Germinal center (tissue), 1 donor: ENCODE measurements at regions not wholly inside any gene's neighbourhood (a gene's known extent, or its start where the extent isn't known, plus 50 kb on each side); places are given as distances from the start of the nearest gene placed in this dataset.

Experiments used
- DNase-seq: peaks from one replicate; pipeline ENCODE4 v3.0.0; 2012; ENCODE audit warnings: mixed read lengths, low spot score

DNA sequence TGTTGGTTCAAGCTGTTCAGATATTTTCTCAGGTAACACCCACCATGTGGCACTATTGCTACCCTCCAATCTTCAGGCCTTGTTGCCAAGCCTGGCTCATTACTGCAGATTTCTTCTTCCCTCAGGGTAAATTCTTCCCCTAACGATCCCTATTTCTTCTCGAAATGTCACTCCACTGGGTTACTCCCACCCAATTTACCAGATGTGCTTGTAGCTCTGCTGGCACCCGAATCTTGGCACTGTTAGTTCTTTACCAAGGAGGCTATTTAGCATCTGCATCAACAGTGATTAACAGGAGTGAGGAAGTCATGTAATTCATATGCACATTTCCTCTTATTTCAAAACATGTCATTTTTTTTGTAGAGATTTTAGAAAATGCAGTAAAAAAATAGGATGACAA, 217.1 kb upstream of the CYRIA start:
- DNase-seq, result no peak

DNA sequence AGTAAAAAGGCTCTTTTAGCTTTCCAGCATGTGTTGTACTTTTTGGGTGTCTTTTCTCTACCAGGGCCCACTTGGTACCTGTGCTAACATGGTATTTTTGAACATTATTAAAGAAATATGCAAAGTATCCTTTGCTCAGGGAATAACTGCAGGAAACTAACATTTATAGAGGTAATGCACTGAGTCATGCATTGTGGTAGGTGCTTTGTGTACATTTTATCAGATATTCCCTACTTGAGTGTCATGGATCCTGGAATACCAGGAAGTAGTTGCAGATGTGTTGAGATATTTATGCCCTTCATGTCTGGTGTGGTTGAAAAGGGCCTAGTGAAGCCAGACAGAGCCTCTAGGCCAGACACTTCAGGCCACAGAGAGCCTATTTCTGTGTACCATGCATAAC, 215.5 kb upstream of the CYRIA start:
- no peak for DNase-seq

DNA sequence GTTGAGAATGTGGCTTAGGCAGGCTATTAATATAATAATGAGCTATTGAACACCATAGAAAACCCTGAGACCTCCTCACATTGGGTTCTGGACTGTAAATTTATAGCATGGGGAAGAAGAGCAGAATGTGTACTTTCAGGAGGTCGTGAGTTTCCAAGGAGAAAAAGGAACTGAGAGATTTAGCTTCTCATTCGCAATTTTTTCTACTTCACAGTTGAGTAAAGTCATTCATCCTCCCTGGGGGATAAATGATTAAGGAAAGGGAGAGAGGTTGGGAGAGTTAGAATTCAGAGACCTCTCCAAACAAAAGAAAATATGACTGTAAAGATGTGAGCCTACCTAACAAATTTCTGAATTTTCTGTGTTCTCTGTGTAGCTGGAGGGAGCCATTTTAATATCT, 205.8 kb upstream of the CYRIA start:
- DNase-seq, result no peak

DNA sequence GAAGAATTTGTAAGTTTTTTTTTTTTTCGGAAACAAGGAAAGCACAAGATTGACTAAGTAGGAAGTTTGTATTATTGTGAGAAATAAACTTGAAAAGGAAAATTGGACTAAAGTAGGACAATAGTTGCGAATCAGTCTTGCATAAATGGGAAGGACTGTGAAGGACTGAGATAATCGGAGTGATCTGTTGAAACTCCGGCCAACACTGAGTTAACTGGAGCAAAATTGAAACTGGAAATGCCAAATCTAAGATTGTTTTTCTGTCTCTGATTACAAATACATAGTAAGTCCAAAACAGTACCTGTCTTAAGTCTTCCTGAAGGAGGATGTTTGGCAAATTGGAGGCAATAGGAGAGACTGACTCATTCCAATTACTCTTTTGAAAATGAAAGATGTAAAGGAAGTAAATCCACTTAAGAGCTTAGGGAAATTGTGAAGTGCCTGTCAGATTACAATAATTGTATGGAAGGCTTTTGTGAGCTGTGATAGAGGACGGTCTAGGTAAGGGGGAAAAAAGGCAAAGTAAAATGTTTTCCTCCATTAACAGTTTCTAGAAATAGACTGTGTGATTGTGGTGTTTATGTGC, 204.9 kb upstream of the CYRIA start:
- DNase-seq, result no peak

DNA sequence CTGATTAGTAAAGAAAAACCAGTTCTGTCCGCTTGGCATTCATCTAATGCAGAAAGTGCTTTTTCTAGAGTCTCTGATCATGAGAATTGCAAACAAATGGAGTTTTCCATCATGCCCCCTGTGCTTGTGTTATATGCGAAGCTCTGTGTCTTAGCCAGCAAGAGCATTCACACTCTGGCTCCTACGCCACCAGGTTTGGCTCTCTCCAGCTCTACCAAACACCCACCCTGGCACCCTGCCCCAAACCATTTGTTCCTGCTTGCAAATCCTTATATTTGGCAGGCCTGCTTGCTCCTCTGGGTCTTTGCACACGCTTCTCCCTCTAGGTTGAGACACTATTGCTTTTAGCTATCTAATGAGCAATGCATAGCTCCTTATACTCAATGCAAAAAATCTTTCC, 204.1 kb upstream of the CYRIA start:
- no peak for DNase-seq

DNA sequence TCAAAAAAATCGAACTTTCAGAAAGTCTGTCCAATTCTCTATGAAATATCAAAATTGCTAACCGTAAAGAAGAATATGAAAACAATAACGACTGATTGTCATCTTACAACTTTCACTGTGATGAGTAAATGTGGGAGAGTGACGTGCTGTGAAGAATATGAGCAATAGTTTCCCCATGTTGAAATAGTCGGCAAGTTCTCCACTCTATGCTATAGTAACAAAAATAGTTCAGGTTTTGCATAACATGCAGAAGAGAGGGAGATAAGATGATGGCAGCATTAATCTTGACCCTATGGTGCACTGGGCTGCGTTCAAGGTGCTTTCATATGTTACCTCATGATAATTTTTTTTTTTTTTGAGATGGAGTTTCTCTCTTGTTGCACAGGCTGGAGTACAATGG, 196.8 kb upstream of the CYRIA start:
- DNase-seq, result no peak

DNA sequence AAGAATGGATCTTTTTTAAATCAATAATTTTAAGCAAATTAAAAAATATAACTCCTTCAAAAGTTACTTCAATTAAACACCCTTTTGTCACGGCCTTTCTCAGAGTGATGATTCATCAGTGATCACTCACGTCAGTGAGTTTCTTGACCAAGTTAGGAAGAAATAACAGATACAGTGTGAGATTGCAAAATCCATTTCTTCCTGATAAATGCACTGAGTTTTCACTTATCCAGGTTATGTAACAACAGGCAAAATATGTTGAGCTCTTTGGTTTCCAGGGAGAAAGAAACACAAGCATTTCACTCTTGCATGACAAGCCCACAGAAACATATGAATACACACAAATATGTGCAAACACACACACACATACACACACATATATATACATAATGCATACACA, 195.9 kb upstream of the CYRIA start:
- no peak for DNase-seq

DNA sequence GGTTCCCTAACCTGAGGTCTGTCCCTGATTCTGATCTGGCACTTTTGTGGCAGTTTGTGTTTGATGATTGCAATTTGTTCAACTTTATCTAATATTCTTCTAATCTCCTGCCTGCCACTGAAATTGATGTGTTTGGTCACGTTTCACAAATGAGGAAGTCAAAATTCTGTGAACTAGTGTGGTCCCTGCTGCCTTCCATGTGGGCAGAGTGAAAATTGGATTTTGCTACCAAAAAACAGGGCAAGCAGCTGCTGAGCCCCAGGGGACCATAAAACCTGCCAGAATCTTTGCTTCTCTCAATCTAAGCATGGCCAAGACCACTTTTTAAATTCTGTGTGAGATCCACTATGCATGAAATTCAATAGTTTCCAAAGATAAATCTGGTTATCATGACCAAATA, 195.5 kb upstream of the CYRIA start:
- no peak for DNase-seq

DNA sequence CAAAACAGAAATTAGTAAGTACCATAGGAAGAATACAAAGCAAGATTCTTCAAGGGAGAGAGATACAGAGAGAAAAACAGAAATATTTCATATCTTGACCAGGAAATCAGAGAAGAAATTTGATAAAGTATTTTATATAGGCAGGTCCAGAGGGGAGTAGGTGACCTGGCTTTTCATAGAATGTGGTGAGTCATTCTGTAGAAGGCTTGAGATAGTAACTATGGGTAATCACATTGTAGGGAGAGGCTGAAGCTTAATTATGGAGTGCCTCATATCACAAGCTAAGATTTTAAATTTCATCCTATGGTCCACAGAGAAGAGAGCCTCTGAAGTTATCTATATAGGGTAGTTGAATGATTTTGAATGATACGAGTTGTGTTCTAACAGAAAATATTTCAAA, 195.0 kb upstream of the CYRIA start:
- no peak for DNase-seq

DNA sequence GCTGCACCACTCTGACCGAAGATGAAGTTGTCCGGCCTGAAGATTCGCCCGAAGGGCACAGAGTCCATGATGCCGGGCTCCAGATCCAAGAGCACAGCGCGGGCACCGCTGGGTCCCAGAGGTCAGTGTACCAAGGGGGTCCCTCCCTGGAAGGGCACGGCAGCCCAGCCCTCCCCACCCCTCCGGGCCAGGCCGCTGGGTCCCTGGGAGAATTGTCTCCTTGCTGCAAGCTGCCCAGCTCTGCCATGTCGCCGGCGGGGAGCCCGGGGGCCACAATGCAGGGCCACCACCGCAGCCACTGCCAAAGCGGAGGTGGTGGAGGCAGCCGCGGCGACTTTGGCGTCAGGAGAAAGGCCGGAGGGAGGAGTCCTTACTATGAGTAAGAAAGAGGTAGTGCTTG, 189.5 kb upstream of the CYRIA start:
- DNase-seq, result no peak

DNA sequence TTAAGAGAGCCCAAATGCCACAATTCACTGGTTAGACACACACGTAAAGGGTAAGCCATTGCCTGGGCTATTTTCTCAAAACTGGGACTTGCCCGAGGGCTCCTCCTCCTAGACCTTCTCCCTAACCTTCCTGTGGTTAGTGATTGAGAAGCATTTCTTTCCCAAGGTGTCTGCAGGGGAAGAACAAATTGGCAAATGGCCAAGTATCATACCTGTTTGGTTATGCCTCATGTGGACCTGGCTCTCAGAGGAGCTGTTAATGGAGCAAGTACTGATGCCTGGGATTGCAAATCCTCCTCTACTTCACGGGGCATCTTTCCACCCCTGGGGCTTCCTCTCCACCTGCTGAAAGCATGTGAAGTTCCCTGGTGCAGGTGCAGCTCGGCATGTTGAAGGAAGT, 187.5 kb upstream of the CYRIA start:
- DNase-seq, result no peak

DNA sequence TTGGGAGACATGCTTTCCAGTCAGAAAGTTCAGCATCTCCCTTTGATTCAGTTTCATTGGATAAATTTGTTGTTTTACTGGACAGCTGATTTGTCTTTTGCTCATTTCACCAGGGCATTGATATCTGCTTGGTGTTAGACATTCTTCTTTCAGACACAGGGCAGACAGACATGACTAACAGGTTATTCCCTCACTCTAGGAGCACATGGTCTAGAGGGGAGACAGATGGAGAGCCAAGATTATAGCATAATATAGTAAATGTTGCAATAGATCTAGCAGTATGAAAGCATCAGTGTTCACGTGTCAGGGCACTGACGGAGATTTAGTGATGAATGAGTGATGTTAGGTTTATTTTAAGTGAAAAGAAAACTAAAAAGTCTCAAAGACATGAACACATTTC, 187.0 kb upstream of the CYRIA start:
- no peak for DNase-seq

DNA sequence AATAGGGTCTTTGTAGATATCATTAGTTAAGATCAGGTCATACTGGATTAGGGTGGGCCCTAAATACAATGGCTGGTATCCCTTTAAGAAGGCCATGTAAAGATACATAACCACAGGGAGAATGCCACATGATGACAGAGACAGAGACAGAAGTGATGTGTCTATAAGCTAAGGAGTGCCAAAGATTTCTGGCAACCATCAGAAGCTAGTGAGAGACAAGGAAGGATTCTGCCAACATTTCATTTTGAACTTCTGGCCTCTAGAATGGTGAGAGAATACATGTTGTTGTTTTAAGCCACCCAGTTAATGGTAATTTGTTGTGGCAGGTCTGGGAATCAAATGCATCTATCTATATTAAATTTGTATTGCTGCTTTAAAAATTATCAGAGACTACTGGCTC, 185.5 kb upstream of the CYRIA start:
- DNase-seq, result no peak

DNA sequence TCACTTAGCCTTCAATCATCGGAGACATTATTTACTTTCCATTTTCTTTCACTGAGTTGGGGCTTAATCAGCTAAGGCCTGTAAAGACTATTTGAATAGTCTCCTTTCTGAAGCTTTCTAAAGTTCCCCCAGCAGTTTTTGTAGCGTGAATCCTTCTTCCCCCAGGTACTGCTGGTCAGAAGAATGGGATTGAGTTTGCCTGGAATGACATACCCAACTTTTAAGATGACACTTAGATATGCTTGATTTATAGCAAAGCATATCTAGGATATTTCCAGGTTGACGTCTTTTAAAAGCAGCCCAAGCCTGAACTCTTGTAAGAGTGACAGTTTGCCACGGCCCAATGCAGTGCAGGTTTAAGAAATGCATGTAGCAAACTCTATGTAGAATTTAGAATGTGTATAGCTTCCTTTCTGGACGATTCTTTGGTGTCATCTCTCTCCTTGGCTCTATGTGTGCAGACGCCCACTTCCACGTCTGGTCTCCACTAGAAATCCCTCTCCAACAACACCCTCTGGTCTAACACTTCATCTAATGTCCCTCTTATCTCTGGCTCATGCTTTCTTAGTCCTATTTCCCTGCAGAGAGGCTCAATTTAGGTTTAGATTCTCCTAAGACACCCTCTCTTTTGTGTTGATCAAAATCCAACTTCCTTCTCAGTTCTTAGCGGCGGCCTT, 175.0 kb upstream of the CYRIA start:
- DNase-seq, result no peak

DNA sequence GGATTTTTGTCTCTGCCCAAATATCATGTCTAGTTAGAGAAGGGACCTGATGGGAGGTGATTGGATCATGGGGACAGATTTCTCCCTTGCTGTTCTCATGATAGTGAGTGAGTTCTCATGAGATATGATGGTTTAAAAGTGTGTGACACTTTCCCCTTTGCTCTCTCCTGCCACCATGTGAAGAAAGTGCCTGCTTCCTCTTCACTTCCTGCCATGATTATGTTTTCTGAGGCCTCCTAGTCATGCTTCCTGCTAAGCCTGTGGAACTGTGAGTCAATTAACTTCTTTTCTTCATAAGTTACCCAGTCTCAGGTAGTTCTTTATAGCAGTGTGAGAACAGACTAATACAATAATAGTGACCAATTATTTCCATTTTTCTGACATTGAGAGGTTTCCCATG, 167.3 kb upstream of the CYRIA start:
- DNase-seq, result no peak

DNA sequence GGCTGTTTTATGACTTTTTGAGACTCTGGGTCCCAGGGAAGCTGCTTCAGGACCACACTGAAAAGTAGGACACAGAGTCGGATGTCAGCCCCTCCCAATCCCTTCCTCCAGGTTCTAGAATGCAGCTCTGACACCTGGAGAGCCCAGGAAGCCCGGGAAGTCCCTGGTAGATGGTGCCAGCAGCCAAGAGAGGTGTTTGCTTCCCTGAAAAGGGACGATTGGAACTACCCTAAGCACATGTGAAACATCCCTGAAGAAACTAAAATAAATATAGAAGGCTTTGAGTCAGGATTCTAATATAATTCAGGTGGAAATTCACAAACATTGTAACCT, 163.2 kb upstream of the CYRIA start:
- DNase-seq, result no peak

DNA sequence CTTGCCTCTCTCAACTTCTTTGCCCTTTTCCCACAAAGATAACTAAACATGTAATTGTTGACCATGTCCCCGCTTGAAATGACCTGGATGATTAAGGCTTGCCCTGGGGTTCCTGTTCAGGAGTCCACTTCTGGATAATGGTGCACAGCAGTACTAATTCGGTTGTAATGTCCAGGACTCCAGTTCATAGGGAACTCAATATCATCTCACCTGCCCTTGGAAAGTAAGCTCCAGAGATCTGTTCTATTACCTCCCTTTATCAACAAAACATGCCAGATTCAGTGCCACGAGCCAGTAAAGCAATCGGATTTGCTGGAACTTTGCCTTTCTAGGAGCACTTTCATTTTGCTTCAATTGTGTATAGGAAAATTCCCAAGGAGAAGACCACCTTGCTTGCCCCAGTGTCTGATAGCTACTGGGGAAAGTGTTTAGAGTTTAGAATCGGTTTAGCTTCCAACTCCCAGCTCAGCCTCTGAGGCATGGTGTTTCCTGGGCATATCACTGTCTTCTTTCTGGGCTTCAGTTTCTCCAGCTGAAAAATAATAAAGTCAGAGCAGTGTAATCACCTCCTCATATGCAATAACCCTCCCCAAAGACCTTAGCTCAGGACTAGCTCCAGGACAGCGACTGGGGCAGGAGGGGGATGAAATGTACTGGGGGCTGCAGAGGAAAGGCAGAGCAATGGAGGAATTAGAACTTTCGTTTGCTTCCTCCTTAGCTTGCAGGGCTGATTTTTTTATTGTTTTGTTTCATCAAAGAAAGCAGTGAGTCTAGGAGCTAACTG, 162.6 kb upstream of the CYRIA start:
- no peak for DNase-seq

DNA sequence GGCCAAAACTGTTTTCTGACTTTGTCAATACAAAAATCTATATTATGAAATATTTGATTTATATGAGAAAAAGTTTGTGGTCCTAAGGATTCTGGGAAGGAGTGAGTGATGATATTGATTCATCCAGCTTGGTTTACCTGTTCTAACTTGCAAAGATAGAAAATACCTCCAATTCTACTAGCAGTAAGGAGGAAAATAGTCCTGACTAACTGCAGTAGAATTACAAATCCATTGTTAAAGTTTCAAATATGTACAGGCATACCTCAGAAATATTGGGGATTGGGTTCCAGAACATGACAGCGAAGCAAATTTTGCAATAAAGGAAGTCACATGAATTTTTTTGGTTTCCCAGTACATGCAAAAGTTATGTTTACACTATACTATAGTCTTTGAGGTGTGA, 158.8 kb upstream of the CYRIA start:
- no peak for DNase-seq

DNA sequence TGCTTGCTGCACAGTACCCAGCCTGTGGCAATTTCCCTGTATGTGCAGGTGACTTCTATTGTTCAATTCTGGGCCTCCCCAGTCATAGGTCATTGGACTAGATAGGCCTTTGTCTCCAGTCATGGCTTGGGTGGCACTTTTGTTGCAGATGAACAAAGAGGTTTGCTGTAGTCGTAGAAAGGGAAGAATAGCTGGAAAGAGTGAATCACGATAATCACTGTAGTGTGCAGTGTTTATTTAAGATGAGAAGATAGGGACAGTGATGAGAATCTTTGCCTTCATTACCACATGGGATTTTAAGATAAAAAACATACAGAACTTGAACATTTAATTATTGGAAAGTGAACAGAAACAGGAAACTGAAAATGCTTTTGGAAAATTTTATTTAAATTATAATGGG, 156.1 kb upstream of the CYRIA start:
- no peak for DNase-seq

DNA sequence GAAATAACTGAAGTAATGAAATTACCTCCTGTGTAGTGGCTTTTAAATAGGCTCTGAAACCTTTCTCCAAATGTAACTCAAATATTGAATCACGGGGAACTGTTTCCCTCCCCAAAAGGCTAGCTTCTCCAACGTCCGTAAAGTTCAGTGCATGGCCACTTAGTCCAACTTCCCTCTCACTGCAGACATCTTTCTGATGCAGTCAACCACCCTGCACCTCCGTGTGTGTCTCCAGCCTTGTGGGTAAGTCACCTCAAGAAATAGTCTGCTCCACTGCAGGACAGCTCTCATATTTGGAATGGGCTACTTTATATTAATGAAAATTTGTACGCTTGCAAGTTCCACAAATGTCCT, 152.5 kb upstream of the CYRIA start:
- no peak for DNase-seq

DNA sequence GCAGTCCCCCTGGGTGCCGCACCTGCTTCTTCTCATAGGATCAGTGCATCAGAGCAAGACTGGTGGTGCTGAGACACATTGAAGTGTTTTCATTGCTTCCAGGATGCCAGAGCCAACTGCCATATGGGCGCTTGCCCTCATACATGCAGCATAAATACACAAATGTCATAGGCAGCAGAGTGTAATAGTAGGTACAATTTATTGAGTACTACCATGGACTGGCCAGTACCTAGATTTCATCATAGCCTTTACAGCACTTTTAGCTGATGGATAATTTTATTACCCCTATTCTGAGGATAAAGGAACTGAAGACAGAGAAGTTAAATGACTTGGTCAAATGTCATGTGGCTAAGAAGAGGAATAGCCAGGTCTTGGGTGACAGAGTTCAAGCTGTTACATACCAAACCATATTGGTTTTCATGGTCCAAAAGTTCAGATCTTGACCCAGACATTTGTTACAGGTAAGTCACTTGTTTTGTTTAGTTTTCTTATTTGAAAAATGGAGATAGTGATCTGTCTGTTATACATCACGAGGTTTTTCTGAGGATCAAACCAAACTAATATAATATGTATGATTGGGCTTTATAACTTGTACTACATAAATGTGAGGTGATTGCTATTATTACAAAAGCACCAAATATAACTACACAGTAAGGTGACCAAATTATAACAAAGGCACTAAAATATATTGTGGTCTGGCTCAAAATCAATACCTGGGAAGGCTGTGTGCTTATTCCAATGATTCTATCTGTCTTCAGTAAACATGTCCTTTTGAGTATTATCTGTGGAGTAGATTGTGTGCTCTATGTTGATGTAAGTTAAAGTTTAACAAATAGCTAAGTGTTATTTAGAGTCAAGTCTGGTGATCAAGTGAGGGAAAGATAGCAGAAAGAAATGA, 151.9 kb upstream of the CYRIA start:
- DNase-seq, result no peak

DNA sequence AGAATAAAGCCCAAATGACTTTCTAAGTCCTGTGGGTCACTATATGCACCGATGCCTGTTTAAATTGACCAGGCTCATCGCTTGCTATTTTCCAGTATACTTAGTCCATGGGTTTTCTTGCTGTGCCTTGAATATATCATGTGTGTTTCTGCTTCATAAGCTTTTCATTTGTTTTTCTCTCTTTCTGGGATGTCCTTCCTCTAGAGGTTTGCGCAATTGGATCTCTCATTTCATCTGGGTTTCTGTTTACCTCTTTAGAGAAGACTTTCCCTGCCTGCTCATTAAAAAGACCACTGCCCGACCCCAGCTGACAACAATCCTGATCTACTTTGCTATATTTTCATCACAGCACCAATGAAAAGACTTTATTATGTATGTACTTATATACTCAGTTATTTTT, 150.9 kb upstream of the CYRIA start:
- DNase-seq, result no peak

DNA sequence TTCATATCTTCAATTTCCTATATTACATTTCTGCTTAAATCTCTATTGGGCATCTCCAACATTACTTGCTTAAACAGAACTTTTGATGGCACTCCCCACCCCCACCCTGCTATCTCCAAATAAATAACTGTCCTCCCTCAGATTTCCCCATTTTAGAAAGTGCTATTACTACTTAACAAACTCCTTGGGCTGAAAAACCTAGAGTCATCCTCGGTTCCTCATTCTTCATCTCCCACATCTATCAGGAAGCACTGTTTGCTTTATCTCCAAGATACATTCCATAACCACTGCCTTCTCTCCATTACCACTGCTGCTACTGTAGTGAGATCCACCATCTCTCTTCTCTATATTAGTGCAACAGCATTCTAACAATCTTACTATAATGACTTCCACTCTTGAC, 150.4 kb upstream of the CYRIA start:
- DNase-seq, result no peak
